ENCODE measurements at regions not wholly inside any gene's neighbourhood (a gene's known extent, or its start where the extent isn't known, plus 50 kb on each side); places are given as distances from the start of the nearest gene placed in this dataset.
"Not testable (repeated sequence)": the region's sequence is repeated elsewhere in the genome, so short reads cannot be mapped to it uniquely, and the experiment has no call there.

DNA sequence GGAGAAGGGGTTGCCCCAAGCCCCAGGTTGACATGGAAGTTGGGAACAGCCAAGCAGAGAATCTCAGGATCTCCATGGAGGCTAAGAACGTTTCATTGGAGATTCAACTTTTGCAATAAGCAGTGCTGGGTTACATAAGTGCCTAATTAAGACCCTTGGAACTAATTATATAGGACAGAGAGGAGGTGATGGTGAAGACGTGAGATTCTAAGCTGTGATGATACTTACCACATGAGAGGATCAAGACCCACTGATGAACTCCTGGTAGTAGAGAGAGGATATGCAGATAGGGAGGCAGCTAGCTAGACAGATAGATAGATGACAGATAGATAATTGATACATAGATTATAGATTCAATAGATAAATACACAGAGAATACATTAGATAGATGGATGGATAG lies 278.5 kb downstream of the SHOX start:
- not testable (repeated sequence) for H3K36me3 ChIP-seq (ENCODE audit: control insufficient read depth in 2 of 2, insufficient read depth in 2 of 2, low read length in 2 of 2); H3K27me3 ChIP-seq (ENCODE audit: control insufficient read depth in 2 of 2, insufficient read depth in 2 of 2, low read length in 2 of 2); H3K27ac ChIP-seq (ENCODE audit: low read depth in 2 of 2, low read length in 2 of 2); H3K4me3 ChIP-seq (ENCODE audit: low read length in 2 of 2); H3K9me3 ChIP-seq (ENCODE audit: control insufficient read depth in 2 of 2, low read length in 2 of 2); H3K9ac ChIP-seq (ENCODE audit: low read depth in 1 of 2, low read length in 2 of 2); H3K4me1 ChIP-seq (ENCODE audit: control insufficient read depth in 2 of 2, insufficient read depth in 2 of 2, low read length in 2 of 2)

DNA sequence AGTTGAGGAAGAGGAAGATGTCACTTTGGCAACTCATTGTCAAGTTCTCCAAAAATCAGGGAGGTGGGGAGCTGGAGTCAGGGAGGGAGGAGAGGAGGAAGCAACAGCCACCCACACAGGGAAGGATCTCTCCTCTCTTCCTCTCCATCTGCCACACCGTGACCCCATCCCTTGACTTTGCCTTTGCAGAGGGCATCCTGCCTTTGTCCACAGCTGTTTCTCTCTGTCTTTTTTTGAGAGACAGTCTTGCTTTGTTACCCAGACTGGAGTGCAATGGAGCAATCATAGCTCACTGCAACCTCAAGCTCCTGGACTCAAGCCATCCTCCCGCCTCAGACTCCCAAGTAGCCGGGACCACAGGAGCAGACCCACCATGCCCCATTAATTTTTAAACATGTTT lies 276.0 kb downstream of the SHOX start:
- H3K4me1 ChIP-seq (ENCODE audit: control insufficient read depth in 2 of 2, insufficient read depth in 2 of 2, low read length in 2 of 2), result no peaks in the 10 kb centered on the region
- H3K9ac ChIP-seq (ENCODE audit: low read depth in 1 of 2, low read length in 2 of 2), result no peak overlapping the region
- H3K36me3 ChIP-seq (ENCODE audit: control insufficient read depth in 2 of 2, insufficient read depth in 2 of 2, low read length in 2 of 2), result no peaks in the 10 kb centered on the region
- no peaks in the 10 kb centered on the region for H3K9me3 ChIP-seq (ENCODE audit: control insufficient read depth in 2 of 2, low read length in 2 of 2)
- no peaks in the 10 kb centered on the region for H3K27me3 ChIP-seq (ENCODE audit: control insufficient read depth in 2 of 2, insufficient read depth in 2 of 2, low read length in 2 of 2)
- no peak overlapping the region for H3K27ac ChIP-seq (ENCODE audit: low read depth in 2 of 2, low read length in 2 of 2)
- H3K4me3 ChIP-seq (ENCODE audit: low read length in 2 of 2), result no peak overlapping the region

DNA sequence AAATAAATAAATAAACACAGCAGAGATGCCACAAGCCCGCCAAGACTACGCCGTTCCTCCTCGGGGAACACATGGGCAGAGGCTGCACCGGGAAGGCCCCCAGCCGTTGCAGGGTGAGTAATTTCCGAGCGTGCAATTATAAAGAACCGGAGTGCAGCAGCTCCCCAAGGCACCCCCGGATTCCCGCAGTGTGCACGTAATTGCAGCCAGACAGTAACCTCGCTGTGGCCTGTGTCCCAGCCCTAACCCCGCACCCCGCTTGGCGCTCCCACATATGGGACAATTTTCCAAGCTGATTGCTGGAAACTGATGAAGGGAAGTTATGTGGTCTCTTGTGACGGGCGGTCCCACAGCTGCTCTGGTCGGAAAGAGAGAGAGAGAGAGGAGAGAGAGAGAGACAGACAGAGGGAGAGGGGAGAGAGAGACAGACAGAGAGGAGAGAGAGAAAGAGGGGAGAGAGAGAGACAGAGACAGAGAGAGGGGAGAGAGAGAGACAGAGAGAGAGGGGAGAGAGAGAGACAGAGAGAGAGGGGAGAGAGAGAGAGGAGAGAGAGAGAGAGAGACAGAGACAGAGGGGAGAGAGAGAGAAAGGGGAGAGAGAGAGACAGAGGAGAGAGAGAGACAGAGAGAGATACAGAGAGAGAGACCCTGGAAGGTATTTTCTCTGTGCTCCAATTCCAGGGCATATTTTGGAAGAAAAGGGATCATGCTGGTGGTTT lies 275.4 kb downstream of the SHOX start:
- H3K9me3 ChIP-seq (ENCODE audit: control insufficient read depth in 2 of 2, low read length in 2 of 2), result no peaks in the 10 kb centered on the region
- H3K4me1 ChIP-seq (ENCODE audit: control insufficient read depth in 2 of 2, insufficient read depth in 2 of 2, low read length in 2 of 2), result no peaks in the 10 kb centered on the region
- no peaks in the 10 kb centered on the region for H3K36me3 ChIP-seq (ENCODE audit: control insufficient read depth in 2 of 2, insufficient read depth in 2 of 2, low read length in 2 of 2)
- H3K4me3 ChIP-seq (ENCODE audit: low read length in 2 of 2), result no peak overlapping the region
- no peaks in the 10 kb centered on the region for H3K27me3 ChIP-seq (ENCODE audit: control insufficient read depth in 2 of 2, insufficient read depth in 2 of 2, low read length in 2 of 2)
- H3K27ac ChIP-seq (ENCODE audit: low read depth in 2 of 2, low read length in 2 of 2), result no peak overlapping the region
- H3K9ac ChIP-seq (ENCODE audit: low read depth in 1 of 2, low read length in 2 of 2), result no peak overlapping the region

DNA sequence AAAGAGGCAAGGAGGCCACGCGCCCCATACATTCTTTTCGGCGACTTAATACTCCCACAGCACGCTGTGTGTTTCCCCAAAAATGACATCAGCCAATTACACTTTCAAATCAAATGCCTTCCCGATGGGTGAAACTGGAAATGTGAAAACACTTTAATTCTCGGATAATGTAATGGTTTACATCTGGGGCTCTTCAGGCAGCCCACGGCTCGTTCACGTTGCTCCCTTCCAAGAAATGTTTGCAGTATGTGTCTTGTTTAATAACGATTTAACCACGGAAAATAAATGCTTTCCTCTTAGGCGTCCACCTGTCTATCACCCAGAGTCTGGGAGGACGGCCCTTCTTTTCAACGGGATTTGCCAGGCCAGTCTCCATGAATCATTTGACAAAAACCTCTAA lies 272.5 kb downstream of the SHOX start:
- H3K4me3 ChIP-seq (ENCODE audit: low read length in 2 of 2), result no peak overlapping the region
- H3K9me3 ChIP-seq (ENCODE audit: control insufficient read depth in 2 of 2, low read length in 2 of 2), result no peaks in the 10 kb centered on the region
- H3K27me3 ChIP-seq (ENCODE audit: control insufficient read depth in 2 of 2, insufficient read depth in 2 of 2, low read length in 2 of 2), result no peaks in the 10 kb centered on the region
- no peak overlapping the region for H3K27ac ChIP-seq (ENCODE audit: low read depth in 2 of 2, low read length in 2 of 2)
- H3K9ac ChIP-seq (ENCODE audit: low read depth in 1 of 2, low read length in 2 of 2), result no peak overlapping the region
- H3K36me3 ChIP-seq (ENCODE audit: control insufficient read depth in 2 of 2, insufficient read depth in 2 of 2, low read length in 2 of 2), result no peaks in the 10 kb centered on the region
- H3K4me1 ChIP-seq (ENCODE audit: control insufficient read depth in 2 of 2, insufficient read depth in 2 of 2, low read length in 2 of 2), result no peaks in the 10 kb centered on the region

DNA sequence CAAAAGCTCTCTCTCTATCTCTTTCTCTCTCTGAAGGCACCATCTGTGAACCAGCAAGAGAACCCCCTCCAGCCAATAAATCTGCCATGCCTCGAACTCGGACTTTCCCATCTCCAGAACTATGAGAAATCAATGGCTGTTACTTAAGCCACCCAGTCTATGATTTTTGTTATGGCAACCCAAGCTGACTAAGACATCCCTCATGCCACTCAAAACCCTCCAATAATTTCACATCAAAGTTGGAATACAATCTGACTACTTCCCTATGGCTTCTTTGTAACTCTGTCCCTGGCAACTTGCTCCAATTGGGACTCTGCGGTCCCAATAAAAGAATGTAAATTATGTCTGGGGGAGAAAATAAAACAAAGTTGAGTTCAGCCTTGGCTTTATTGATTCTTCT lies 265.7 kb downstream of the SHOX start:
- H3K36me3 ChIP-seq (ENCODE audit: control insufficient read depth in 2 of 2, insufficient read depth in 2 of 2, low read length in 2 of 2), result no peaks in the 10 kb centered on the region
- no peak overlapping the region for H3K9ac ChIP-seq (ENCODE audit: low read depth in 1 of 2, low read length in 2 of 2)
- H3K4me3 ChIP-seq (ENCODE audit: low read length in 2 of 2), result no peak overlapping the region
- H3K4me1 ChIP-seq (ENCODE audit: control insufficient read depth in 2 of 2, insufficient read depth in 2 of 2, low read length in 2 of 2), result no peaks in the 10 kb centered on the region
- no peak overlapping the region for H3K27ac ChIP-seq (ENCODE audit: low read depth in 2 of 2, low read length in 2 of 2)
- no peaks in the 10 kb centered on the region for H3K27me3 ChIP-seq (ENCODE audit: control insufficient read depth in 2 of 2, insufficient read depth in 2 of 2, low read length in 2 of 2)
- H3K9me3 ChIP-seq (ENCODE audit: control insufficient read depth in 2 of 2, low read length in 2 of 2), result peaks cover 0 to 6% of the 10 kb centered on the region in 2 donors

DNA sequence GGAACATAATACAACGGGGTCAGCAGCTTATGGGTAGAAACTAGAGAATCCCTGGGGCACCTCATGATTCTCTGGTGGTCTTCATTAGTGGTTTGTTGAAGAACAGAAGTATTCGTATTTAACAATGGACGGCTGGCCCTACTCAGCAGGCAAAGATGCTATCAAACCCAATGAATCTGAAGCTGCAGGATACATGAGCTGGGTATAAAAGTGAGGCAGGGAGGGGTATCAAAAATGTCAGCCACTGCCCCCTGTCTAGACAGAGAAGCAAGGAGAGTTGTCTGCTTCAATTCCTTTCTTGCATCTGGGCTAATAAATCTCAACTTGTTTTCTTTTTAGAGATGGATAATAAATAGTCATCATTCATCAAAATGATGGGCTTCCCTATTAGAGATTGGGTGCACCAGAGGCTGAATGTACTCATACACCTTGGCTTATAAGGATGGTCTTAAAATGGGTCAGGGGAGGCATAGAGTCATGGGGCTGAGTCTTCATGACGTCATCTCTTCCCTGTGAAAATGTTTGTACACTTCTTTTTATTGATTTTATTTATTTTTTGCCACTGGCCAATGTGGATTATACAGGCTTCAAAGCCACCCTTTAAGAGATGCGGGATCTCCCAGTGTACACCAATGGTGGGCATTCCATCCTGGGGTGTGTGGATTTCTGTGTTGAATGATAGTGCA lies 259.5 kb downstream of the SHOX start:
- H3K9ac ChIP-seq (ENCODE audit: low read depth in 1 of 2, low read length in 2 of 2), result no peak overlapping the region
- H3K9me3 ChIP-seq (ENCODE audit: control insufficient read depth in 2 of 2, low read length in 2 of 2), result no peaks in the 10 kb centered on the region
- H3K27me3 ChIP-seq (ENCODE audit: control insufficient read depth in 2 of 2, insufficient read depth in 2 of 2, low read length in 2 of 2), result no peaks in the 10 kb centered on the region
- H3K36me3 ChIP-seq (ENCODE audit: control insufficient read depth in 2 of 2, insufficient read depth in 2 of 2, low read length in 2 of 2), result no peaks in the 10 kb centered on the region
- no peak overlapping the region for H3K4me3 ChIP-seq (ENCODE audit: low read length in 2 of 2)
- H3K27ac ChIP-seq (ENCODE audit: low read depth in 2 of 2, low read length in 2 of 2), result no peak overlapping the region
- H3K4me1 ChIP-seq (ENCODE audit: control insufficient read depth in 2 of 2, insufficient read depth in 2 of 2, low read length in 2 of 2), result no peaks in the 10 kb centered on the region

DNA sequence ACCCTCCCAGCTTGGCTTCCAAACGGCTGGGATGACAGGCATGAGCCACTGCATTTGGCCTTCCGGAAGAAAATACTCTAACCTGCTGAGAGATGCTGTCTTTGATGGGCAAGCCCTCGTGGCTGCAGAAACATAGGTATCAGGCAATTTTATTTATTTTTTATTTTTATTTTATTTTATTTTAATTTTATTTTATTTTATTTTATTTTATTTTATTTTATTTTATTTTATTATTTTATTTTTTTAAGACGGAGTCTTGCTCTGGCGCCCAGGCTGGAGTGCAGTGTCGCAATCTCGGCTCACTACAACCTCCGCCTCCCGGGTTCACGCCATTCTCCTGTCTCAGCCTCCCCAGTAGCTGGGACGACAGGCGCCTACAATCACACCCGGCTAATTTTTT lies 257.1 kb downstream of the SHOX start:
- H3K9ac ChIP-seq (ENCODE audit: low read depth in 1 of 2, low read length in 2 of 2); H3K27me3 ChIP-seq (ENCODE audit: control insufficient read depth in 2 of 2, insufficient read depth in 2 of 2, low read length in 2 of 2); H3K4me3 ChIP-seq (ENCODE audit: low read length in 2 of 2); H3K4me1 ChIP-seq (ENCODE audit: control insufficient read depth in 2 of 2, insufficient read depth in 2 of 2, low read length in 2 of 2); H3K9me3 ChIP-seq (ENCODE audit: control insufficient read depth in 2 of 2, low read length in 2 of 2); H3K27ac ChIP-seq (ENCODE audit: low read depth in 2 of 2, low read length in 2 of 2); H3K36me3 ChIP-seq (ENCODE audit: control insufficient read depth in 2 of 2, insufficient read depth in 2 of 2, low read length in 2 of 2): not testable (repeated sequence)

DNA sequence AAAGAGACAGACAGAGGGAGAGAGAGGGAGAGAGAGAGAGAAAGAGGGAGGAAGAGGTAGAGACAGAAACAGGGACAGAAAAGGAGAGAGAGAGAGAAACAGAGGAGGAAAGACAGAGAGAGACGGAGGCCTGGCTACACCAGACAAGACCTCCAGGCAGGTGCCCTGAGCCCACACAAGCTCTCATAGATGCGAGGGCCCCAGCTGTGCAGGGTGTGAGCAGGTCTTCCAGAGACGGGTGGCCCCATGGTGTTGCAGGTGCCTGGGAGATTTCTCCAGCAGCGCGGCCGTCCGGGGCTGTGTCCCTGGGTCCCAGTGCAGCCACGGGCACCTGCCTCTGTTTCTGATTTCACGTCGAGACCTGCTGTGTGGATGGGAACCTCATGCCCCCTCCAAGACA lies 253.0 kb downstream of the SHOX start:
- H3K36me3 ChIP-seq (ENCODE audit: control insufficient read depth in 2 of 2, insufficient read depth in 2 of 2, low read length in 2 of 2), result no peaks in the 10 kb centered on the region
- no peaks in the 10 kb centered on the region for H3K27me3 ChIP-seq (ENCODE audit: control insufficient read depth in 2 of 2, insufficient read depth in 2 of 2, low read length in 2 of 2)
- H3K4me1 ChIP-seq (ENCODE audit: control insufficient read depth in 2 of 2, insufficient read depth in 2 of 2, low read length in 2 of 2), result no peaks in the 10 kb centered on the region
- no peak overlapping the region for H3K9ac ChIP-seq (ENCODE audit: low read depth in 1 of 2, low read length in 2 of 2)
- H3K9me3 ChIP-seq (ENCODE audit: control insufficient read depth in 2 of 2, low read length in 2 of 2), result no peaks in the 10 kb centered on the region
- H3K27ac ChIP-seq (ENCODE audit: low read depth in 2 of 2, low read length in 2 of 2), result no peak overlapping the region
- H3K4me3 ChIP-seq (ENCODE audit: low read length in 2 of 2), result no peak overlapping the region

DNA sequence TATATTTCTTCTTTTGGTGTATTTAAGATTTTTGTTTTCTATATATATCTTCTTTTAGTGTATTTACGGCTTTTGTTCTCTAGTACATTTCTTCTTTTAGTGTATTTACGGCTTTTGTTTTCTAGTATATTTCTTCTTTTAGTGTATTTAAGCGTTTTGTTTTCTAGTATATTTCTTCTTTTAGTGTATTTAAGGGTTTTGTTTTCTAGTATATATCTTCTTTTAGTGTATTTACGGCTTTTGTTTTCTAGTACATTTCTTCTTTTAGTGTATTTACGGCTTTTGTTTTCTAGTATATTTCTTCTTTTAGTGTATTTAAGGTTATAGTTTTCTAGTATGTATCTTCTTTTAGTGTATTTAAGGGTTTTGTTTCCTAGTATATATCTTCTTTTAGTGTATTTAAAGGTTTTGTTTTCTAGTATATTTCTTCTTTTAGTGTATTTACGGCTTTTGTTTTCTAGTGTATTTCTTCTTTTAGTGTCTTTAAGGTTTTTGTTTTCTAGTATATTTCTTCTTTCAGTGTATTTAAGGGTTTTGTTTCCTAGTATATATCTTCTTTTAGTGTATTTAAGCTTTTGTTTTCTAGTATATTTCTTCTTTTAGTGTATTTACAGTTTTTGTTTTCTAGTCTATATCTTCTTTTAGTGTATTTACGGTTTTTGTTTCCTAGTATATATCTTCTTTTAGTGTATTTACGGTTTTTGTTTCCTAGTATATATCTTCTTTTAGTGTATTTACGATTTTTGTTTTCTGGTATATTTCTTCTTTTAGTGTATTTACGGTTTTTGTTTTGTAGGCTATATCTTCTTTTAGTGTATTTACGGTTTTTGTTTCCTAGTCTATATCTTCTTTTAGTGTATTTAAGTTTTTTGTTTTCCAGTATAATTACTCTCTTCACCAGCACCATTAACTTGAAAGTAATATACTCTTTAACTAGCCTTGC lies 249.4 kb downstream of the SHOX start:
- H3K27ac ChIP-seq (ENCODE audit: low read depth in 2 of 2, low read length in 2 of 2); H3K9me3 ChIP-seq (ENCODE audit: control insufficient read depth in 2 of 2, low read length in 2 of 2); H3K9ac ChIP-seq (ENCODE audit: low read depth in 1 of 2, low read length in 2 of 2); H3K4me1 ChIP-seq (ENCODE audit: control insufficient read depth in 2 of 2, insufficient read depth in 2 of 2, low read length in 2 of 2); H3K27me3 ChIP-seq (ENCODE audit: control insufficient read depth in 2 of 2, insufficient read depth in 2 of 2, low read length in 2 of 2); H3K36me3 ChIP-seq (ENCODE audit: control insufficient read depth in 2 of 2, insufficient read depth in 2 of 2, low read length in 2 of 2); H3K4me3 ChIP-seq (ENCODE audit: low read length in 2 of 2): not testable (repeated sequence)

DNA sequence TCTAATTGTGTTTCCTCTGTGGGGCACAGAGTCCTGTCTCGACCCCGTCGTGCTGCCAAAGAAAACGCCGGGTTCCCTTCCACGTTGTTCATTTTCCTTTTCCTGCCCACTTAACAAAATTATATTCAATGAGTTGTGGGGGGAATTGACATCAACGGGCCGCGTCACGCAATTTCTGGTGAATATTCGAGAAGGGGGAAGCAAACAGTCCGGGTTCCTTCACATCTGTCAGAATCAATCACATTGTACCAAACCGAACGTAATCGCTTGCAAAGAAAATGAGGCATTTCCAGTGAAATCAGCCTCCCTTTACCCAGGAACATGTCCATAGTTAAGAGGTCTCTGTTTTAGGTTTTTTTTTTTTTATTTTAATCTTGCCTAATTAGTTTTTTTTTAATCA lies 243.5 kb downstream of the SHOX start:
- Histone ChIP-seq H3K36me3 (ENCODE audit: control insufficient read depth in 2 of 2, insufficient read depth in 2 of 2, low read length in 2 of 2) (no peaks in the 10 kb centered on the region), H3K9me3 (ENCODE audit: control insufficient read depth in 2 of 2, low read length in 2 of 2) (peaks cover 5 to 6% of the 10 kb centered on the region in 2 donors), H3K4me1 (ENCODE audit: control insufficient read depth in 2 of 2, insufficient read depth in 2 of 2, low read length in 2 of 2) (no peaks in the 10 kb centered on the region), H3K27ac (ENCODE audit: low read depth in 2 of 2, low read length in 2 of 2) (no peak overlapping the region), H3K27me3 (ENCODE audit: control insufficient read depth in 2 of 2, insufficient read depth in 2 of 2, low read length in 2 of 2) (no peaks in the 10 kb centered on the region), H3K4me3 (ENCODE audit: low read length in 2 of 2) (no peak overlapping the region), H3K9ac (ENCODE audit: low read depth in 1 of 2, low read length in 2 of 2) (no peak overlapping the region)
